Breast epithelium (tissue), 4 donors: ENCODE measurements at regions not wholly inside any gene's neighbourhood (a gene's known extent, or its start where the extent isn't known, plus 50 kb on each side); places are given as distances from the start of the nearest gene placed in this dataset.

ENCODE experiments used
- DNase-seq, 2 donors: peaks; one replicate each; pipeline ENCODE4 v3.0.0-alpha.2; 2019; ENCODE audit warnings: low spot score in 2 of 2
- H3K27ac ChIP-seq, 2 donors: fragments of 200-600 bp; sonication (generic) in 1 of 2; one replicate each; pipeline ENCODE4 v1.5.1; 2016 to 2019; ENCODE audit warnings: mild to moderate bottlenecking in 1 of 2
- H3K27me3 ChIP-seq, 2 donors: fragments of 200-600 bp; sonication (generic) in 1 of 2; one replicate each; pipeline versions ENCODE4 v1.5.1 to v1.6.0; 2017 to 2019; ENCODE audit warnings: control low read depth in 1 of 2, mild to moderate bottlenecking in 1 of 2
- H3K36me3 ChIP-seq: fragments of 200-600 bp; one replicate; pipeline ENCODE4 v1.5.1; 2019
- H3K4me1 ChIP-seq, 2 donors: fragments of 200-600 bp; sonication (generic); one replicate each; pipeline ENCODE4 v1.5.1; 2016 to 2019; ENCODE audit warnings: control low read depth in 1 of 2
- H3K4me3 ChIP-seq, 3 donors: fragments of 200-600 bp; sonication (generic); 1 replicate in 2 of 3; 2 replicates in 1 of 3; pipeline ENCODE4 v1.5.1; 2016 to 2019; ENCODE audit warnings: mild to moderate bottlenecking in 3 of 3, moderate library complexity in 2 of 3
- H3K9me3 ChIP-seq, 2 donors: fragments of 200-600 bp; sonication (generic) in 1 of 2; one replicate each; pipeline ENCODE4 v1.5.1; 2016 to 2019; ENCODE audit warnings: control low read depth in 1 of 2
- POLR2A ChIP-seq: fragments of 450-650 bp; IDR thresholded peaks from one replicate; pipeline ENCODE4 v1.6.1; 2016; ENCODE audit warnings: antibody characterized with exemption, mild to moderate bottlenecking, moderate library complexity
- POLR2AphosphoS5 ChIP-seq, 3 donors: sonication (generic); formaldehyde crosslinking; IDR thresholded peaks; one replicate each; pipeline ENCODE4 v1.6.1; 2017; ENCODE audit warnings: antibody characterized with exemption in 3 of 3
- intact Hi-C: fragments of 100-400 bp; cut with DNase I; formaldehyde crosslinking; loops from one replicate; pipeline ENCODE4 v1.15.1; 2023; ENCODE audit warnings: low total_unique reads
- TF ChIP-seq, protein P1 (sequence below), 3 donors: fragments of 450-650 bp; IDR thresholded peaks; one replicate each; pipeline ENCODE4 v1.5.1; 2016 to 2017; ENCODE audit warnings: antibody characterized with exemption in 3 of 3, mild to moderate bottlenecking in 3 of 3, moderate library complexity in 3 of 3

DNA sequence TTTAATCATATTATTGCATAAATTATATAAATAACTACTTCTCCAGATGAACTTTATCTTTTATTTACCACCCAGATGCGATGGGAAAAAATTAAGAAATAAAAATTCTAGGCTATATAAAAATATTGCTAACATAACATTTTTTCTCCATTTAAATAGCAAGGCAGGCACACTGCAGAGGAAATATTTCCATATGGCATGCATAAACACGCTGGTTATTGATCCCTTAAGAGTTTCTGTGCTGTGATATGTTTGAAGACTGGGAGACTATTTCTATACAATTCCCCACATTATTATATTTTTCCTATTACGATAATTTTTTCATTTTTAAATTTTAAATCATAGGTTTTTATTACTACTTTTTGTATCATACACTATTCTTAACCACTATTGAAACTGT lies 131.5 kb downstream of the C12orf50 start:
- H3K27me3 ChIP-seq, result no peaks in the 10 kb centered on the region
- no peaks in the 10 kb centered on the region for H3K4me1 ChIP-seq
- H3K4me3 ChIP-seq, result no peak overlapping the region
- DNase-seq, result no peak
- no peaks in the 10 kb centered on the region for H3K9me3 ChIP-seq
- TF ChIP-seq, protein P1, sequence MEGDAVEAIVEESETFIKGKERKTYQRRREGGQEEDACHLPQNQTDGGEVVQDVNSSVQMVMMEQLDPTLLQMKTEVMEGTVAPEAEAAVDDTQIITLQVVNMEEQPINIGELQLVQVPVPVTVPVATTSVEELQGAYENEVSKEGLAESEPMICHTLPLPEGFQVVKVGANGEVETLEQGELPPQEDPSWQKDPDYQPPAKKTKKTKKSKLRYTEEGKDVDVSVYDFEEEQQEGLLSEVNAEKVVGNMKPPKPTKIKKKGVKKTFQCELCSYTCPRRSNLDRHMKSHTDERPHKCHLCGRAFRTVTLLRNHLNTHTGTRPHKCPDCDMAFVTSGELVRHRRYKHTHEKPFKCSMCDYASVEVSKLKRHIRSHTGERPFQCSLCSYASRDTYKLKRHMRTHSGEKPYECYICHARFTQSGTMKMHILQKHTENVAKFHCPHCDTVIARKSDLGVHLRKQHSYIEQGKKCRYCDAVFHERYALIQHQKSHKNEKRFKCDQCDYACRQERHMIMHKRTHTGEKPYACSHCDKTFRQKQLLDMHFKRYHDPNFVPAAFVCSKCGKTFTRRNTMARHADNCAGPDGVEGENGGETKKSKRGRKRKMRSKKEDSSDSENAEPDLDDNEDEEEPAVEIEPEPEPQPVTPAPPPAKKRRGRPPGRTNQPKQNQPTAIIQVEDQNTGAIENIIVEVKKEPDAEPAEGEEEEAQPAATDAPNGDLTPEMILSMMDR (IDR thresholded peaks at IDR 0.05), result no peak
- no peak for TF ChIP-seq POLR2AphosphoS5 (IDR thresholded peaks at IDR 0.05)
- TF ChIP-seq POLR2A, result no peak
- H3K36me3 ChIP-seq, result peaks cover 3% of the 10 kb centered on the region
- intact Hi-C loops, result no loop called here
- no peak overlapping the region for H3K27ac ChIP-seq

DNA sequence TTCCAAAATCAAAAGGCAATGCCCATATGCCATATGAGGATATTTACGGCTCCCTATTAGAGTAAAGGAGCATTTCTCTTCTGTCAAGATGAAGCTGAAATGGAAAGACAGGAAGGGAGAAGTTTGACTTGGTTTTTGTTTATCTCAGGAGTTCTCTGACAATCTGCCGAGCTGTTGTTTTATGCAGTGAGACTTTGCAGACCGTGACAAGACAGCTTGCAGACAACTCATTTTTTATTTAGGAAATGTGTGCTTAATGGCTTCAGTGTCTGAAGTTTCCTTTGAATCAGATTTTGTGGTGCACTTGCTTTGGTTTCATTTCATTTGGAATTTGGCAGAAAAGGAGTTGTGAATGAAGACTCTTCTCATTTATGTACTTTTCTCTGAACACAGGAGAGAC lies 145.4 kb downstream of the C12orf50 start:
- H3K4me3 ChIP-seq, result no peak overlapping the region
- no peak for DNase-seq
- no peaks in the 10 kb centered on the region for H3K4me1 ChIP-seq
- intact Hi-C loops, result no loop called here
- TF ChIP-seq POLR2AphosphoS5 (IDR thresholded peaks at IDR 0.05) (no peak), POLR2A (no peak)
- TF ChIP-seq, protein P1 (IDR thresholded peaks at IDR 0.05), result no peak
- H3K36me3 ChIP-seq, result no peaks in the 10 kb centered on the region
- no peak overlapping the region for H3K27ac ChIP-seq
- H3K9me3 ChIP-seq, result no peaks in the 10 kb centered on the region
- no peaks in the 10 kb centered on the region for H3K27me3 ChIP-seq

DNA sequence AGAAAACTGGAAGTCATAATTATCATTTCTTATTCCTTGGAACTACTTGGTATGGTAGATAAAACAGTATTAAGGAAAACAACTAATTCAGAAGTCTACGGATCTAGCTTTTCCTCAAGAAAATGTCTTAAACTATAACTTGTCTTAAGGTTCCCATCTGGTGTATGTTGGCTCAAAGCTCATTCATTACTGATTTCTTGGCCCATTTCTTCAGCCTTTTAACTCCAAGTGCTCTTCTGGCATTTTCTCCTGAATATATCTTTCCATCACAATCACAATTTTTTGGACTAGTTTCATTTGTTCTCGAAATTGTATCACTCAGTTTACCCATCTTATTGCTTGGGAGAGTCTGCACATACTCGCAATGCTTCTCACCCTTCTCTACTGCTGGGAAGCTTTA lies 150.1 kb downstream of the C12orf50 start:
- H3K27me3 ChIP-seq, result no peaks in the 10 kb centered on the region
- no peaks in the 10 kb centered on the region for H3K9me3 ChIP-seq
- no peak overlapping the region for H3K27ac ChIP-seq
- H3K4me3 ChIP-seq, result no peak overlapping the region
- TF ChIP-seq, protein P1 (IDR thresholded peaks at IDR 0.05), result no peak
- TF ChIP-seq POLR2AphosphoS5 (IDR thresholded peaks at IDR 0.05) (no peak), POLR2A (no peak)
- DNase-seq, result no peak
- no peaks in the 10 kb centered on the region for H3K4me1 ChIP-seq
- H3K36me3 ChIP-seq, result no peaks in the 10 kb centered on the region
- intact Hi-C loops, result no loop called here

DNA sequence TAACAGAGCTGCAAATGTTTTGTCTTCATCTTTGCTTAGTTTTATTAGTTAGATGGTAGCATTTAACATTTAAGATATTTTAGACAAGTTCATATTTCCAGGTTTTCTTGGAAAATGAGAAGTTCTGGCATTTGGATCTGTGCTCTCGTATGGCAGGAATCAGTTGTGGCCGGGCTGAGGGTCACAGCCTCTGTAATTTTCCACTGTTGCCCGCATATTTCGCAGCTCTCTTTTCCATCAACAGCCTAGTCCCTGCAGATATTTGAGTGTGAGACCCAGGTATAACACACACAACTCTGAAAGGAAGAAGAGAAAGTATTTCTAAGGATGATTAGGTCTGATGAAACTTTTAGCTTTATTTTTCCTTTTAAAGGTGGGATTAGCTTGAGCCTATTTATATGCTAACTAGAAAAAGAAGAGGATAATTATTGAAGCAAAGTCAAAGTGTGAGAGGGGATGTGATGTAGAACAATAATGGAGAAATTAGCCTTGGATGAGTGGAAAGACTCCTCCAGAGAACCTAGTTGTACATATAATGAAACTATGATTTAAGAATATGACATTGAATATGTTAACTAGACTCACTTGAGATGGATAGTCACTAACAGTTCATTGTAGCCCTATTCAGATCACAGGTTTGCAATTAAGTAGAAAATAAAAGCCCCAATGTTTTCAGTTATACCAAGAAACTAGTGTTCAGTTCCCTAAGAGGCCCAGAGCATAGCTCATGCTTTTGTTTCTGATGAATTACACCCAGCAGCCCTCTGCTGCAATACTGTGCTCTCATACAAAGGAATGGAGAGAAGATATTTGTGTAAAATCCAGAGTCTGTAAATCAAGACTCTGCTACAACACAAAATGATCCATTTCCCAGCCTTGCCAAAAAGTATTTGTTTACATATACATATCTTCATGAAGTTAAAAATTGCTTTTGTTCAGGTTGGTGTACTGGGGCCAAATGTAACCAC lies 158.4 kb downstream of the C12orf50 start:
- TF ChIP-seq POLR2AphosphoS5 (IDR thresholded peaks at IDR 0.05) (no peak), POLR2A (no peak)
- TF ChIP-seq, protein P1 (IDR thresholded peaks at IDR 0.05), result no peak
- no peak for DNase-seq
- H3K9me3 ChIP-seq, result no peaks in the 10 kb centered on the region

DNA sequence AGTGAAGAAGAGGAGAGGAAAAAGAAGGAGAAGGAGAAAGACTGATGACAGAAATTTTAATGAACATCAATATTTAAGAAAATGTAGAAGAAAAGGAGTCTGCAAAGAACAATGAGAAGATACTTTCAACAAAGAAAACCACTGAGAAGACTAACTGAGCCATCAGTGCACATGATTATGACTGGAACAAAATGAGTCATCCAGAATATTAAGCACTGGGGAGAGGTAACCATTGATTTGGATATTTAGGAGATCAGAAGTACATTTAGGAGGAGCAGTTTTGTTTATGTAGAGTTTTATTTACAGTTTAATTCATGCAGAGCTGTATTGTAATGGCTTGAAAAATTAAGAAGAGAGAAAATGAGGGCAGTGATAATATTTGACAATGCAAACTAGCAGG lies 159.1 kb downstream of the C12orf50 start:
- Histone ChIP-seq H3K4me1 (no peaks in the 10 kb centered on the region), H3K36me3 (no peaks in the 10 kb centered on the region), H3K27me3 (no peaks in the 10 kb centered on the region), H3K27ac (no peak overlapping the region), H3K4me3 (no peak overlapping the region), H3K9me3 (no peaks in the 10 kb centered on the region)
- no peak for TF ChIP-seq POLR2AphosphoS5 (IDR thresholded peaks at IDR 0.05)
- TF ChIP-seq, protein P1 (IDR thresholded peaks at IDR 0.05), result no peak
- no peak for TF ChIP-seq POLR2A
- intact Hi-C loops, result no loop called here
- DNase-seq, result no peak

More for the DNA sequence above, 158.4 kb downstream of the C12orf50 start:
- H3K27me3 ChIP-seq, result no peaks in the 10 kb centered on the region
- H3K4me3 ChIP-seq, result no peak overlapping the region
- intact Hi-C loops, result no loop called here
- no peaks in the 10 kb centered on the region for H3K4me1 ChIP-seq
- H3K36me3 ChIP-seq, result no peaks in the 10 kb centered on the region
- H3K27ac ChIP-seq, result no peak overlapping the region
